ENCODE measurements at regions not wholly inside any gene's neighbourhood (a gene's known extent, or its start where the extent isn't known, plus 50 kb on each side); places are given as distances from the start of the nearest gene placed in this dataset.

DNA sequence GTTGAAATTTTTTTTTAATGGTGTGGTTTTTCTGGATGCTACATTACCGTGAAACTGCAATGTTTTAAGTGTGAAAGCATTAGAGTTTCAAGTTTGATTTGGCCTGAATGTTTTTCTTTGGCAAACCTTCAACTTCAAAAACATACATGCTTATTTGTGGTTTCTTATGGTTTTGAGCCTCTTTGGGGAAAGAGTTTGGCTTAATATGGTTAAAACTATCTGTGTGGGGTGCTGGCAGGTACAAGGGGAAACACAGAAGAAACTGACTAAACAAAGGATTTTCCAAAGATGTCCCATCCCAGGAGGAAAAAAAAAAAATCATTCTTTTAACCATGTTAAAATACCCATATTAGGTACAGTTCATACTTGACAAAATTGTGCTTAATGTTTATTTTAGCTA is 121.1 kb downstream of the HGF start:
- Histone ChIP-seq H3K79me1 (ENCODE audit: low read depth, low read length) (no peaks in the 10 kb centered on the region), H2BK120ac (ENCODE audit: low read depth, low read length) (no peak overlapping the region), H2BK15ac (ENCODE audit: low read length) (no peak overlapping the region), H3K9ac (ENCODE audit: low read depth, low read length, poor library complexity) (no peak overlapping the region), H3K4me1 (ENCODE audit: control insufficient read depth in 2 of 2, insufficient read depth in 1 of 2, low read depth in 1 of 2, low read length in 2 of 2) (no peaks in the 10 kb centered on the region), H3K4ac (ENCODE audit: low read length) (no peak overlapping the region), H4K91ac (ENCODE audit: low read depth, low read length, poor library complexity) (no peak overlapping the region), H2BK5ac (ENCODE audit: low read length) (no peak overlapping the region), H3K9me3 (replicated peaks in 1 of 2; ENCODE audit: control insufficient read depth in 2 of 2, insufficient read depth in 1 of 2, low read depth in 1 of 2, low read length in 2 of 2) (peaks cover 7 to 17% of the 10 kb centered on the region in 2 donors), H3K4me3 (ENCODE audit: low read length in 2 of 2) (no peak overlapping the region), H3K18ac (ENCODE audit: low read length) (no peak overlapping the region), H3K27ac (replicated peaks; ENCODE audit: low read length) (no peak overlapping the region), H3K27me3 (ENCODE audit: control insufficient read depth in 3 of 3, insufficient read depth in 3 of 3, low read depth in 1 of 3, low read length in 3 of 3) (no peaks in the 10 kb centered on the region), H3K36me3 (replicated peaks in 1 of 2; ENCODE audit: control insufficient read depth in 2 of 2, insufficient read depth in 2 of 2, low read length in 2 of 2) (no peaks in the 10 kb centered on the region), H3K14ac (ENCODE audit: low read length) (no peak overlapping the region), H2AK5ac (ENCODE audit: low read depth, low read length) (no peak overlapping the region), H3K4me2 (ENCODE audit: insufficient read depth, low read length, poor library complexity, severe bottlenecking) (no peak overlapping the region), H4K8ac (ENCODE audit: low read depth, low read length) (no peak overlapping the region), H2BK12ac (ENCODE audit: low read length) (no peak overlapping the region), H2AFZ (ENCODE audit: low read length) (no peak overlapping the region), H3K23ac (ENCODE audit: low read depth, low read length, poor library complexity) (no peak overlapping the region)
- DNase-seq (ENCODE audit: low spot score), result no peak
- no CpG with 5 or more reads among the region's 1 CpG for WGBS, 2 donors (ENCODE audit: extremely low coverage in 2 of 2, insufficient read length in 2 of 2, insufficient replicate concordance in 1 of 2)

GRCh38 chr7:81645435-81645834 is 124.4 kb downstream of the HGF start:
- Histone ChIP-seq H2AK5ac (ENCODE audit: low read depth, low read length) (no peak overlapping the region), H3K18ac (ENCODE audit: low read length) (no peak overlapping the region)

DNA sequence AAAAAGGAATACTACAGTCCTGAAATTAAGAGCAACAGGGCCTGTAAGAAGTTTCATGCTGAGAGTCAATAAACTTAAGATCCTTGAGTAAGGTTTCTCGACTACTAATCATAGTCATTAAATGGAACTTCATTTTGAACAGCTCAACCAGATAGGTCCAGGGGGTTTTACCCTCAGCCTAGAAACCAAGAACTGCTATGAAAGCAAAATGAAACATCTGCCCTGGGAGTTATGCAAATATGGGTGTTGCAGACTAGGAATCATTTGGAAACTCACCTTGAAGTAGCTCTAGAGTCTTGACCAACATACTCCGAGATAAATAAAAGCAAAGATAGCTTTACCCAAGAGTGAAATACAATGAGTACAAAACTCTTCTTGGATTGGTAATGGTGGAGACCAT is 128.0 kb downstream of the HGF start:
- H4K8ac ChIP-seq (ENCODE audit: low read depth, low read length), result no peak overlapping the region
- H2BK5ac ChIP-seq (ENCODE audit: low read length), result no peak overlapping the region
- no peak overlapping the region for H2AFZ ChIP-seq (ENCODE audit: low read length)
- H3K4me2 ChIP-seq (ENCODE audit: insufficient read depth, low read length, poor library complexity, severe bottlenecking), result no peak overlapping the region
- peaks cover 0 to 8% of the 10 kb centered on the region in 2 donors for H3K4me1 ChIP-seq (ENCODE audit: control insufficient read depth in 2 of 2, insufficient read depth in 1 of 2, low read depth in 1 of 2, low read length in 2 of 2)
- H3K23ac ChIP-seq (ENCODE audit: low read depth, low read length, poor library complexity), result no peak overlapping the region
- DNase-seq (ENCODE audit: low spot score), result no peak
- no peak overlapping the region for H3K9ac ChIP-seq (ENCODE audit: low read depth, low read length, poor library complexity)
- H3K4me3 ChIP-seq (ENCODE audit: low read length in 2 of 2), result no peak overlapping the region
- H2BK12ac ChIP-seq (ENCODE audit: low read length), result no peak overlapping the region
- WGBS, 2 donors (ENCODE audit: extremely low coverage in 2 of 2, insufficient read length in 2 of 2, insufficient replicate concordance in 1 of 2), result no CpG with 5 or more reads among the region's 2 CpGs
- no peaks in the 10 kb centered on the region for H3K27me3 ChIP-seq (ENCODE audit: control insufficient read depth in 3 of 3, insufficient read depth in 3 of 3, low read depth in 1 of 3, low read length in 3 of 3)
- H3K4ac ChIP-seq (ENCODE audit: low read length), result no peak overlapping the region
- H3K9me3 ChIP-seq (replicated peaks in 1 of 2; ENCODE audit: control insufficient read depth in 2 of 2, insufficient read depth in 1 of 2, low read depth in 1 of 2, low read length in 2 of 2), result no peaks in the 10 kb centered on the region
- H3K14ac ChIP-seq (ENCODE audit: low read length), result no peak overlapping the region
- no peak overlapping the region for H2BK15ac ChIP-seq (ENCODE audit: low read length)
- no peak overlapping the region for H3K18ac ChIP-seq (ENCODE audit: low read length)
- no peaks in the 10 kb centered on the region for H3K36me3 ChIP-seq (replicated peaks in 1 of 2; ENCODE audit: control insufficient read depth in 2 of 2, insufficient read depth in 2 of 2, low read length in 2 of 2)
- H2AK5ac ChIP-seq (ENCODE audit: low read depth, low read length), result no peak overlapping the region
- no peak overlapping the region for H3K27ac ChIP-seq (replicated peaks; ENCODE audit: low read length)
- H2BK120ac ChIP-seq (ENCODE audit: low read depth, low read length), result no peak overlapping the region
- H4K91ac ChIP-seq (ENCODE audit: low read depth, low read length, poor library complexity), result no peak overlapping the region
- no peaks in the 10 kb centered on the region for H3K79me1 ChIP-seq (ENCODE audit: low read depth, low read length)

More at GRCh38 chr7:81645435-81645834, 124.4 kb downstream of the HGF start:
- no peak overlapping the region for H4K91ac ChIP-seq (ENCODE audit: low read depth, low read length, poor library complexity)
- H2AFZ ChIP-seq (ENCODE audit: low read length), result no peak overlapping the region
- no peak overlapping the region for H3K27ac ChIP-seq (replicated peaks; ENCODE audit: low read length)
- DNase-seq (ENCODE audit: low spot score), result no peak
- H3K4me3 ChIP-seq (ENCODE audit: low read length in 2 of 2), result no peak overlapping the region
- no peak overlapping the region for H3K4me2 ChIP-seq (ENCODE audit: insufficient read depth, low read length, poor library complexity, severe bottlenecking)
- no peak overlapping the region for H2BK5ac ChIP-seq (ENCODE audit: low read length)
- no peak overlapping the region for H2BK15ac ChIP-seq (ENCODE audit: low read length)
- WGBS, 2 donors (ENCODE audit: extremely low coverage in 2 of 2, insufficient read length in 2 of 2, insufficient replicate concordance in 1 of 2), result no CpG with 5 or more reads among the region's 5 CpGs
- no peak overlapping the region for H3K23ac ChIP-seq (ENCODE audit: low read depth, low read length, poor library complexity)
- no peaks in the 10 kb centered on the region for H3K4me1 ChIP-seq (ENCODE audit: control insufficient read depth in 2 of 2, insufficient read depth in 1 of 2, low read depth in 1 of 2, low read length in 2 of 2)
- H4K8ac ChIP-seq (ENCODE audit: low read depth, low read length), result no peak overlapping the region
- H3K9me3 ChIP-seq (replicated peaks in 1 of 2; ENCODE audit: control insufficient read depth in 2 of 2, insufficient read depth in 1 of 2, low read depth in 1 of 2, low read length in 2 of 2), result no peaks in the 10 kb centered on the region
- peak overlapping the region; percentile 72 for H3K9ac ChIP-seq (ENCODE audit: low read depth, low read length, poor library complexity)
- no peak overlapping the region for H2BK120ac ChIP-seq (ENCODE audit: low read depth, low read length)
- H3K27me3 ChIP-seq (ENCODE audit: control insufficient read depth in 3 of 3, insufficient read depth in 3 of 3, low read depth in 1 of 3, low read length in 3 of 3), result no peaks in the 10 kb centered on the region
- H3K14ac ChIP-seq (ENCODE audit: low read length), result no peak overlapping the region
- H3K36me3 ChIP-seq (replicated peaks in 1 of 2; ENCODE audit: control insufficient read depth in 2 of 2, insufficient read depth in 2 of 2, low read length in 2 of 2), result no peaks in the 10 kb centered on the region
- no peak overlapping the region for H3K4ac ChIP-seq (ENCODE audit: low read length)
- H3K79me1 ChIP-seq (ENCODE audit: low read depth, low read length), result no peaks in the 10 kb centered on the region
- H2BK12ac ChIP-seq (ENCODE audit: low read length), result no peak overlapping the region

- no peak overlapping the region for H4K8ac ChIP-seq (ENCODE audit: low read depth, low read length)
- no peak overlapping the region for H3K4me2 ChIP-seq (ENCODE audit: insufficient read depth, low read length, poor library complexity, severe bottlenecking)
- peaks cover 0 to 8% of the 10 kb centered on the region in 2 donors for H3K4me1 ChIP-seq (ENCODE audit: control insufficient read depth in 2 of 2, insufficient read depth in 1 of 2, low read depth in 1 of 2, low read length in 2 of 2)
- H2AK5ac ChIP-seq (ENCODE audit: low read depth, low read length), result no peak overlapping the region
- H2BK120ac ChIP-seq (ENCODE audit: low read depth, low read length), result no peak overlapping the region
- H3K9ac ChIP-seq (ENCODE audit: low read depth, low read length, poor library complexity), result no peak overlapping the region
- no peak overlapping the region for H2BK12ac ChIP-seq (ENCODE audit: low read length)
- no peaks in the 10 kb centered on the region for H3K27me3 ChIP-seq (ENCODE audit: control insufficient read depth in 3 of 3, insufficient read depth in 3 of 3, low read depth in 1 of 3, low read length in 3 of 3)
- no peak overlapping the region for H3K27ac ChIP-seq (replicated peaks; ENCODE audit: low read length)
- no peak overlapping the region for H4K91ac ChIP-seq (ENCODE audit: low read depth, low read length, poor library complexity)
- H3K23ac ChIP-seq (ENCODE audit: low read depth, low read length, poor library complexity), result no peak overlapping the region
- H2BK5ac ChIP-seq (ENCODE audit: low read length), result no peak overlapping the region
- no peak overlapping the region for H2BK15ac ChIP-seq (ENCODE audit: low read length)
- H3K4ac ChIP-seq (ENCODE audit: low read length), result no peak overlapping the region
- H3K9me3 ChIP-seq (replicated peaks in 1 of 2; ENCODE audit: control insufficient read depth in 2 of 2, insufficient read depth in 1 of 2, low read depth in 1 of 2, low read length in 2 of 2), result no peaks in the 10 kb centered on the region
- H3K4me3 ChIP-seq (ENCODE audit: low read length in 2 of 2), result no peak overlapping the region
- H3K18ac ChIP-seq (ENCODE audit: low read length), result no peak overlapping the region
- H3K36me3 ChIP-seq (replicated peaks in 1 of 2; ENCODE audit: control insufficient read depth in 2 of 2, insufficient read depth in 2 of 2, low read length in 2 of 2), result no peaks in the 10 kb centered on the region
- whole genome bisulfite sequencing, 2 donors (ENCODE audit: extremely low coverage in 2 of 2, insufficient read length in 2 of 2, insufficient replicate concordance in 1 of 2), result no CpG with 5 or more reads among the region's 5 CpGs
- no peak overlapping the region for H3K14ac ChIP-seq (ENCODE audit: low read length)
- DNase-seq (ENCODE audit: low spot score), result no peak
- no peaks in the 10 kb centered on the region for H3K79me1 ChIP-seq (ENCODE audit: low read depth, low read length)
- H2AFZ ChIP-seq (ENCODE audit: low read length), result no peak overlapping the region
Observed at GRCh38 chr7:81638198-81638597, 131.6 kb downstream of the HGF start.

All from neuronal stem cell (in vitro differentiated cells).